K562 (cell line): ENCODE measurements at regions not wholly inside any gene's neighbourhood (a gene's known extent, or its start where the extent isn't known, plus 50 kb on each side); places are given as distances from the start of the nearest gene placed in this dataset.

Experiments used
- BHLHE40 ChIP-seq: IDR thresholded peaks from 2 replicates; pipeline ENCODE4 v1.6.1; 2011; ENCODE audit warnings: low read length, improper control_type of control experiment
- E2F5 ChIP-seq: sonication (generic); formaldehyde crosslinking; IDR thresholded peaks from 2 replicates; pipeline ENCODE4 v1.8.0; 2022; ENCODE audit warnings: mild to moderate bottlenecking, missing genetic modification reagents
- KDM2B ChIP-seq: fragments of 250-450 bp; sonication (Bioruptor Pico); IDR thresholded peaks from 2 replicates; pipeline ENCODE4 v1.8.0; 2021; ENCODE audit warnings: mild to moderate bottlenecking, moderate library complexity
- XRCC4 ChIP-seq: IDR thresholded peaks from one replicate; pipeline ENCODE4 v1.6.1; 2011; ENCODE audit not compliant: insufficient read depth, insufficient read length; ENCODE audit errors: extremely low read depth
- ZBTB5 ChIP-seq: fragments of 450-650 bp; IDR thresholded peaks from 2 replicates; pipeline ENCODE4 v1.6.1; 2017; ENCODE audit warnings: antibody characterized with exemption
- ZNF274 ChIP-seq: IDR thresholded peaks from 2 replicates; pipeline ENCODE4 v1.6.1; 2011; ENCODE audit warnings: low read depth, mild to moderate bottlenecking, low read length, moderate library complexity, borderline replicate concordance

- TF ChIP-seq ZNF274 (no peak), KDM2B (no peak), BHLHE40 (no peak), E2F5 (CRISPR knock-in tag) (no peak), XRCC4 (no peak), ZBTB5 (no peak)
Observed at GRCh38 chr1:201717286-201717685, 111.7 kb upstream of the IPO9 start.
